GM18505 (cell line): ENCODE measurements at regions not wholly inside any gene's neighbourhood (a gene's known extent, or its start where the extent isn't known, plus 50 kb on each side); places are given as distances from the start of the nearest gene placed in this dataset.

Experiments used
- ATAC-seq: cut with Tn5 transposase; IDR thresholded peaks from one replicate; pipeline ENCODE4 v1.9.1; 2021; ENCODE audit not compliant: unreplicated experiment
- POLR2A ChIP-seq: IDR thresholded peaks from 4 replicates; pipeline ENCODE4 v1.6.1; 2011; ENCODE audit warnings: borderline replicate concordance; ENCODE audit not compliant: insufficient read depth, insufficient read length; ENCODE audit errors: extremely low read depth

DNA sequence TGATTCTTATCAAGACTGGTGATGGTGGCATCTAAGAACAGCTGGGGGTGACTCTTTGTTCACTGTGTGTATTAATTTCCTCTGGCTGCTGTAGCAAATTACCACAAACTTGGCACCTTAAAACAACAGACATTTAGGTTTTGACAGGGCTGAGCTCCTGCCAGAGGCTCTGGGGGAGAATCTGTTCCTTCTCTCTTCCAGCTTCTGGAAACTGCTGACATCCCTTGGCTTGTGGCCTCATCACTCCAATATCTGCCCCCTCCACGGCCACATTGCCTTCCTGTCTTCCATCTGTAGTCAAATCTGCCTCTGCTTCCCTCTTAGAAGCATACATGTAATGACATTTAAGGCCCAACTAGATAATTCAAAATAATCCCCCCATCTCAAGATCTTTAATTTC lies 274.9 kb downstream of the PRL start:
- no peak for TF ChIP-seq POLR2A

GRCh38 chr6:22023937-22024336 lies 272.9 kb downstream of the PRL start:
- no peak for TF ChIP-seq POLR2A
- no peak for ATAC-seq

More for the DNA sequence above, 274.9 kb downstream of the PRL start:
- no peak for ATAC-seq

- peak; percentile 23 for ATAC-seq
- TF ChIP-seq POLR2A, result no peak
These were observed 271.8 kb downstream of the PRL start for GRCh38 chr6:22024973-22025467.

DNA sequence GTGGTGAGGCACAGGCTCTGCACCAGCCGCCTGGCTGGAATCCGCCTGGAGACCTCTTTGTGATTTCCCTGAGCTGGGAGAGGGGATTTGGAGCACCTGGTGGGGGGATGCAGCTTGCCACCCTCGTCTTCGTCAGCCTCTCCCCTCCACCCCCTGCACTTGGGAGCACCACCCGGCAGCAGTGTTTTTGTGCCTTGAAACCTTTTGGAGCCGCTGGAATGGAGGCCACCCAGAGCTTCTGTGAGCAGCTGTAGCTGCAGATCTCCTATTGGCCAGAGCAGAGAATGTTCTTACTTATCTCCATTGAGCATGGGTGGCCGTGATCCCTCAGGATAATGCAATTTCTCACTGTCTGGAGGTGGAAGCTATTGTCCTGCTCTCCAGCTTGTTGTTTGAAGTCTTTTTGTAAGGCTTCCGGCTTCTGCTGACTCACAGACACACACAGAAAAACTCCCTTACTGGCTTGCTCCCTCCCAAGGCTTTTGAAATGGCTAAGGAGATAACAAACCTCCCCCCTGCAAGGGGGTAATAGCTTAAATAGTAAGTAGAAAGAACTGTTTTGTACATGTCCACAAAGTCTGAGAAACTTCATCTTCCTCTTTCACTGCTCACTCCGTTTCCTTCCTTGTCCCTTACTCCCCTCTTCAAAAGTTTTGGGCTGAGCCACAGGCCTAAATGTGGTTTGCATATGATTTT lies 271.2 kb downstream of the PRL start:
- peak; percentile 66 for ATAC-seq
- no peak for TF ChIP-seq POLR2A

DNA sequence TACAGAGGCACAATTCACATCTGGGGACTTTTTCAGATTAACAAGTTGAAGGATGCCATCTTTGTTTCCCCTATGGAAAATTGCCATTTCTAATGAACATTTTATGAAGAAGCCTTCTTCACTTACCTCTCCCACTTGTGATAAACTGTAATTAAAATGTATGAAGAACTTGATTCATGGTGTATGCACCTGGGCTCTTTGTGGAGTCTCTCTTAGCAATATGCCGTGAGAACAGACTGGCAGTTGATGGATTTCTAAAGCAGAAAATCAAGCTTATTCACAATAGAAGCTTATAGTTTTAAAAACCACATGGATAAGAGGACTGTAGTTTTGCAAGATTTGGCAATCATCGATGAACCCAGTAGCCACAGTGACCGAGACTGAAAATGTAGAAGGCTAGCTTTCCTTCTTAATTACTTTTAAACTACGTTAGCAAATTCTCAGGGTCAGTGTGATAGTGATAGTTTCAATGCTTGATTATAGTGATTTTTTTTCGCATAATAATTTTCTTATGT lies 270.6 kb downstream of the PRL start:
- peak; percentile 6 for ATAC-seq
- no peak for TF ChIP-seq POLR2A

GRCh38 chr6:22027040-22027725 lies 269.7 kb downstream of the PRL start:
- no peak for ATAC-seq
- no peak for TF ChIP-seq POLR2A

DNA sequence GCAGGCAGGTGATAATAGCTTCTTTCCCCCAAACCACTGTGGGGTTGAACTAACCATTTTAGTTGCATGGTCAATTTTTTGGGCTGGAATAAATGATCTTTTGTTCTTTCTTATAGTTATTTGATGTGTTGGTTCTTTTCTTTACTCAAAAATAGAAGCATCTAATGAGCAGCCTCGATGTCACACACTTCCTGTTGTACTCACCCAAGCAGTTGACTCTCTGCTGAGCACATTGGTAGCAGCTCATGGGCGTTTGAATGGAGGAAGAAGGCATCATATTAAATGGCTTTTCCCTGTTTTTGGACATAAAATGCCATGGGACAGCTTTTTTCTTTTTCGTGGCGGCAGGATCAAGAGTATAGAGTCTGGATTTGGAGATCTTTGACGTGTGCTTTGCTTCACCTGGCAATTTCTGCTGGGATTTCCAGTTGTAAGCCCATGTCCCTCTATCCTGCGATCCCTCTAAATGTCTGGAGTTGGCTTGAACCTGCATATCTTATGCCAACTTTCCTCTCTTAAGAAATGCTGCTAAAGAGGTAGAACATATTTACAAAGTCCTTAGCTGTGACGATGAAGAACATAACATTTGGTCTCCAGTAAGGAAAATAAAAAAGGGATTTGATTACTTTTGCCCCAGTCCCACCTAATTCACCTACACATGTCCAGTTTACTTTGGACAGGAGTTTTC lies 268.3 kb downstream of the PRL start:
- no peak for TF ChIP-seq POLR2A
- no peak for ATAC-seq

DNA sequence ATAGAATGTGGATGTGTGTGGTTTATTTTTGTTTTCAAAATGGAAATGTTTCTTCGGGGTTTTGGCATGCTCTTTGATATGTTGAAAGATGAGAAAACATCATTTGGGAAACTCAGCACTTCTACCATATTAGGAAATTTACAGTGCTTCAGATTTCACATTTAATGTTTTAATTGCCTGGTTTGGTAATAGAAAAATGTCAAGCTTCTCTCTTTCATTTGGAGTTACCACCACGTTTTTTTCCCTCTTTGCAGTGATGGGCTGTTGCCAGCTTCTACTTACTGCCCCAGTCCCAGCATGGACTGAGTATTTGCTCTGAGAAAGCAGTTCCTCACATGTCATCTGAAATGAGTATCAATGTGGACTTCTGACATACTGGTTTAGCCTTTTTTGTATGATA lies 267.7 kb downstream of the PRL start:
- TF ChIP-seq POLR2A, result no peak
- ATAC-seq, result no peak

DNA sequence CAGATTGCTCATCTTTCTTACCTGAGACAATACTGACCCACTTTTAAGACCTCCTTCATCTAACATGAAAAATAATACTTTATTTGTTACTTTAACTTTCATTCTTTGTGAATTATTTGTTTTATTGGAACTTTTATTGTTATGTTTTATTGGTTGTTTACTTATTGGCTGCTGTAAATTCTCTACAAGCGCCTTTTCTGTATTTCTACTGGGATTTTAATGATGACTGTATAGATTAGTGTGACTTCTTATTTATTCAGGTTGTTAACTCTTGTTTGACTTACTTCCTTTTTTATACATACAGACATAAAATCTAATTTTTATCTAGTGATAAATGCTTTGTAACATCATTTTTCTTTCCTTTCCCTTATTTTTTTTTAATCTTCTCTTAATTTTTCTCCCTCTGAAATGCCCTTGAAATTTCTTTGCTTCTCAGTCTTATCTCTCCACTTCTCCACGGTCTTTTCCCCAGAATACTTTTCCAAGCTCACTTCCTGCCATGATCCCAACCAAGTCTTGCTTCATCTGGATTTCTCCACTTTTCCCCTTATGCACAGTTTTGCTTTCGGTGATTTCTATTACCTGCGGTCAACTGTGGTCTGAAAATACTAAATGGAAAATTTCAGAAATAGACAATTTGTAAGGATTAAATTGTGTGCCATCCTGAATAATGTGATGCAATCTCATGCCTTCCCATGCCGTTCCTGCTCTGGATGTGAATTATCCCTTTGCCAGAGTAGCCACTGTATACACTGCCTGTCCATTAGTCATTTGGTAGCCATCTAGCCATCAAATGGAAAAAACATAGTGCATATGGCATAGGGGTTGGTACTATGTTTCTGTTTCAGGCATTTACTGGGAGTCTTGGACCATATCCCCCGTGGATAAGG lies 265.9 kb downstream of the PRL start:
- TF ChIP-seq POLR2A, result no peak

DNA sequence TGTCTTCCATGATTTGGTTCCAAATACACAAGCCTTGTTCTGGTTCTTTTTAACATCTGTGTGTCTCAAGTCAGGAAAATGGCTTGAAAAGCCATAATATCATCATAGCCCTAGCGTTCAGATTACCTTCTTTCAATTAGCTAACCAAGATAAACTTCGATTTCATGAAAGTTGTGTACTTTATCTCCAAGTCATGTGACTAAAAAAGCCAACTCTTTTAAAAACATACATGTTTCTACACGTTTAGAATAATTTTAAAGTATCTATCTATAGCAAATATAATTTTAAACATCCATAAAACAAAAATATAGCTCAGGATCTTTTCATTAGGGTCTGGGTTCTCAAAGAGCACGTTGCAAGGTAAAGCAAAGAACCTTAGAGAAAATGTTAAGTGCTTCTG lies 261.1 kb downstream of the PRL start:
- no peak for TF ChIP-seq POLR2A
- no peak for ATAC-seq

More for the DNA sequence above, 265.9 kb downstream of the PRL start:
- no peak for ATAC-seq

DNA sequence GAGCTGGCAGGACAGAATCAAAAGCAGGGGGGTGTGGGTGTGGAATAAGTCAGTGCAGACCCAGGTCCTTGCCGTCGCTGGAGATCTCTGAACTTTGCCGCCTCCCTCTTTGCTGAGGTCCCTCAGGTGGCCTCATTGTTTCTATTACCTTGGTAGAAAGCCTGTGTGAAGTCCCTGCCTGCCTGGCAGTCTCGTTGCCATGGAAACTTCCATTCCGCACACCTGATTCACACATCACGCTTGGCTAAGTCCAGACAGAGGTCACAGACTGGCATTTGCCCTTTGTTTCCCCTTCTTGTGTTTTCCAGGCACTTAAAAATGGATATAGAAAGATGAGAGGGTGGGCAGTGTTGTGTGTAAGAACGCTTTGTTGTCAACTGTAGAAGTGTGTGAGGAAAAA lies 260.6 kb downstream of the PRL start:
- no peak for TF ChIP-seq POLR2A
- ATAC-seq, result no peak

DNA sequence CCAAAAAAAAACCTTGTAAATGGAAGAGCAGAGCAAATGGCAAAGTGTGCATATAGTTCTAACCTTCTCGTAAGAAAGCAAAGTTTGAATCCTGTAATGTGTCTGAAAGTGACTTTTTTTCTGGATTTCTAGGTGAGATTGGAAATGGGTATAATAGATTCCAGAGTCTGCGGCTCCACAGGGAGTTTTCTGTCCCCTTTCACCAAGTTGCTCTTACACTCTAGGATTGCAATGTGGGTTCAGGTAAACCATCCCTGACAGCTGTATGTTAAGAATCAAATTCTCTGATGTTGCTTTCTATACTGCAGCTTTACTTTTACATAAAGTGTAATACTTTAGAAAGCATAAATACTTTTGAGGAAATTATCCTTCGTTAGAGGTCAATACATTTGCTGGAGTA lies 260.1 kb downstream of the PRL start:
- no peak for ATAC-seq
- no peak for TF ChIP-seq POLR2A
